NCI-H69 (cell line): ENCODE measurements at regions not wholly inside any gene's neighbourhood (a gene's known extent, or its start where the extent isn't known, plus 50 kb on each side); places are given as distances from the start of the nearest gene placed in this dataset.
A peak's percentile ranks its signal among the peaks of the same experiment; 100 is the strongest.
"Not testable (repeated sequence)": the region's sequence is repeated elsewhere in the genome, so short reads cannot be mapped to it uniquely, and the experiment has no call there.

Source experiments
- DNase-seq: peaks from one replicate; lab custom pipeline; 2025; lab: John Stamatoyannopoulos, UW

- no peak for DNase-seq
Observed at GRCh38 chr13:91216928-91217700, 130.4 kb upstream of the MIR17HG start.

- no peak for DNase-seq
Observed at GRCh38 chr13:91219201-91219600, 128.3 kb upstream of the MIR17HG start.

GRCh38 chr13:91220872-91221271, 126.6 kb upstream of the MIR17HG start:
- DNase-seq = no peak

GRCh38 chr13:91228108-91228507, 119.4 kb upstream of the MIR17HG start:
- no peak for DNase-seq

- DNase-seq = peak; percentile 19
Observed at GRCh38 chr13:91228940-91229339, 118.5 kb upstream of the MIR17HG start.

GRCh38 chr13:91232716-91233115, 114.8 kb upstream of the MIR17HG start:
- no peak for DNase-seq

- DNase-seq = no peak
Observed at GRCh38 chr13:91233291-91233690, 114.2 kb upstream of the MIR17HG start.

- DNase-seq = no peak
Observed at GRCh38 chr13:91236182-91236581, 111.3 kb upstream of the MIR17HG start.

- DNase-seq = no peak
Observed at GRCh38 chr13:91236921-91237320, 110.6 kb upstream of the MIR17HG start.

- DNase-seq = no peak
Observed at GRCh38 chr13:91238036-91238435, 109.5 kb upstream of the MIR17HG start.

GRCh38 chr13:91240341-91240740, 107.1 kb upstream of the MIR17HG start:
- no peak for DNase-seq

GRCh38 chr13:91241221-91241933, 106.1 kb upstream of the MIR17HG start:
- DNase-seq = no peak

GRCh38 chr13:91242652-91243051, 104.8 kb upstream of the MIR17HG start:
- DNase-seq = no peak

GRCh38 chr13:91245288-91245687, 102.2 kb upstream of the MIR17HG start:
- DNase-seq = no peak

- peak; percentile 22 for DNase-seq
Observed at GRCh38 chr13:91247768-91248167, 99.7 kb upstream of the MIR17HG start.

GRCh38 chr13:91248249-91248648, 99.2 kb upstream of the MIR17HG start:
- no peak for DNase-seq

GRCh38 chr13:91249370-91249769, 98.1 kb upstream of the MIR17HG start:
- DNase-seq = no peak

GRCh38 chr13:91249861-91250260, 97.6 kb upstream of the MIR17HG start:
- DNase-seq = no peak

GRCh38 chr13:91251573-91251972, 95.9 kb upstream of the MIR17HG start:
- DNase-seq = not testable (repeated sequence)

GRCh38 chr13:91264484-91264883, 83.0 kb upstream of the MIR17HG start:
- DNase-seq = no peak

- no peak for DNase-seq
Observed at GRCh38 chr13:91269237-91269636, 78.2 kb upstream of the MIR17HG start.

GRCh38 chr13:91270031-91270430, 77.5 kb upstream of the MIR17HG start:
- DNase-seq = no peak

GRCh38 chr13:91272235-91272777, 75.2 kb upstream of the MIR17HG start:
- no peak for DNase-seq
